ENCODE measurements at regions not wholly inside any gene's neighbourhood (a gene's known extent, or its start where the extent isn't known, plus 50 kb on each side); places are given as distances from the start of the nearest gene placed in this dataset.

GRCh38 chr10:10222304-10222841 lies 795.3 kb upstream of the CELF2 start:
- no peak for DNase-seq (ENCODE audit: low read depth)

- no peak for DNase-seq (ENCODE audit: low read depth)
Observed at GRCh38 chr10:10223131-10223530, 794.5 kb upstream of the CELF2 start.

GRCh38 chr10:10225136-10225676 lies 792.5 kb upstream of the CELF2 start:
- no peak for DNase-seq (ENCODE audit: low read depth)

GRCh38 chr10:10233229-10233628 lies 784.4 kb upstream of the CELF2 start:
- no peak for DNase-seq (ENCODE audit: low read depth)

- no peak for DNase-seq (ENCODE audit: low read depth)
Observed at GRCh38 chr10:10235003-10235402, 782.7 kb upstream of the CELF2 start.

GRCh38 chr10:10247585-10247984 lies 770.1 kb upstream of the CELF2 start:
- DNase-seq (ENCODE audit: low read depth): no peak

GRCh38 chr10:10256860-10257259 lies 760.8 kb upstream of the CELF2 start:
- DNase-seq (ENCODE audit: low read depth): no peak

- DNase-seq (ENCODE audit: low read depth): no peak
Observed at GRCh38 chr10:10259013-10259412, 758.7 kb upstream of the CELF2 start.

GRCh38 chr10:10270126-10271050 lies 747.3 kb upstream of the CELF2 start:
- DNase-seq (ENCODE audit: low read depth): no peak

GRCh38 chr10:10271639-10272192 lies 746.0 kb upstream of the CELF2 start:
- DNase-seq (ENCODE audit: low read depth): no peak

- no peak for DNase-seq (ENCODE audit: low read depth)
Observed at GRCh38 chr10:10273661-10274060, 744.0 kb upstream of the CELF2 start.

- no peak for DNase-seq (ENCODE audit: low read depth)
Observed at GRCh38 chr10:10279906-10280305, 737.8 kb upstream of the CELF2 start.

- DNase-seq (ENCODE audit: low read depth): no peak
Observed at GRCh38 chr10:10292501-10292900, 725.2 kb upstream of the CELF2 start.

- no peak for DNase-seq (ENCODE audit: low read depth)
Observed at GRCh38 chr10:10293041-10293440, 724.6 kb upstream of the CELF2 start.

GRCh38 chr10:10293481-10293951 lies 724.2 kb upstream of the CELF2 start:
- no peak for DNase-seq (ENCODE audit: low read depth)

GRCh38 chr10:10294184-10294880 lies 723.3 kb upstream of the CELF2 start:
- no peak for DNase-seq (ENCODE audit: low read depth)

- no peak for DNase-seq (ENCODE audit: low read depth)
Observed at GRCh38 chr10:10294881-10295529, 722.7 kb upstream of the CELF2 start.

- DNase-seq (ENCODE audit: low read depth): no peak
Observed at GRCh38 chr10:10295537-10295936, 722.1 kb upstream of the CELF2 start.

GRCh38 chr10:10302689-10303088 lies 715.0 kb upstream of the CELF2 start:
- no peak for DNase-seq (ENCODE audit: low read depth)

- no peak for DNase-seq (ENCODE audit: low read depth)
Observed at GRCh38 chr10:10307036-10307435, 710.6 kb upstream of the CELF2 start.

GRCh38 chr10:10307551-10307950 lies 710.1 kb upstream of the CELF2 start:
- no peak for DNase-seq (ENCODE audit: low read depth)

GRCh38 chr10:10310498-10310897 lies 707.2 kb upstream of the CELF2 start:
- DNase-seq (ENCODE audit: low read depth): no peak

All from stimulated activated CD8-positive, alpha-beta memory T cell treated with anti-CD3 and anti-CD28 coated beads, Interleukin-7, amount 100 ng/mL, for 24 hours (primary cell).